DOHH2 (cell line): ENCODE measurements at regions not wholly inside any gene's neighbourhood (a gene's known extent, or its start where the extent isn't known, plus 50 kb on each side); places are given as distances from the start of the nearest gene placed in this dataset.

Experiments
- H3F3A ChIP-seq: fragments of 200-600 bp; sonication (generic), shearing (Covaris generic); 2 replicates; pipeline ENCODE4 v1.6.0; 2016; ENCODE audit warnings: antibody characterized with exemption, mild to moderate bottlenecking; ENCODE audit not compliant: control insufficient read depth, insufficient read depth
- H3K27ac ChIP-seq: fragments of 200-600 bp; sonication (generic); 2 replicates; pipeline ENCODE4 v1.5.1; 2014; ENCODE audit warnings: low read depth, mild to moderate bottlenecking, low read length, moderate library complexity
- H3K27me3 ChIP-seq: fragments of 200-600 bp; sonication (generic); 2 replicates; pipeline ENCODE4 v1.6.1; 2014; ENCODE audit warnings: mild to moderate bottlenecking, low read length, mixed read lengths; ENCODE audit not compliant: control insufficient read depth
- H3K36me3 ChIP-seq: fragments of 200-600 bp; sonication (generic); 2 replicates; pipeline ENCODE4 v1.6.1; 2014; ENCODE audit warnings: mild to moderate bottlenecking, low read length, moderate library complexity, mixed read lengths; ENCODE audit not compliant: control insufficient read depth
- H3K4me1 ChIP-seq: fragments of 200-600 bp; sonication (generic); 2 replicates; pipeline ENCODE4 v1.6.1; 2014; ENCODE audit warnings: mild to moderate bottlenecking, low read length, mixed read lengths; ENCODE audit not compliant: control insufficient read depth
- H3K4me2 ChIP-seq: fragments of 200-600 bp; sonication (generic); 2 replicates; pipeline ENCODE4 v1.6.0; 2014; ENCODE audit warnings: mild to moderate bottlenecking, low read length, moderate library complexity
- H3K4me3 ChIP-seq: fragments of 200-600 bp; sonication (generic); 2 replicates; pipeline ENCODE4 v1.5.1; 2014; ENCODE audit warnings: mild to moderate bottlenecking, low read length, mixed read lengths
- H3K79me2 ChIP-seq: fragments of 200-600 bp; sonication (generic); 2 replicates; pipeline ENCODE4 v1.6.1; 2014; ENCODE audit warnings: mild to moderate bottlenecking, low read length, mixed read lengths; ENCODE audit not compliant: control insufficient read depth
- H3K9me2 ChIP-seq: fragments of 200-600 bp; sonication (generic); replicated peaks from 2 replicates; pipeline ENCODE4 v1.6.1; 2014; ENCODE audit warnings: mild to moderate bottlenecking, low read length, mixed read lengths; ENCODE audit not compliant: control insufficient read depth
- H3K9me3 ChIP-seq: fragments of 200-600 bp; sonication (generic); 2 replicates; pipeline ENCODE4 v1.6.1; 2014; ENCODE audit warnings: antibody characterized with exemption, low read length, mixed read lengths; ENCODE audit not compliant: control insufficient read depth, insufficient read depth
- H4K20me1 ChIP-seq: fragments of 200-600 bp; sonication (generic); 2 replicates; pipeline ENCODE4 v1.6.0; 2014; ENCODE audit warnings: low read depth, mild to moderate bottlenecking, antibody characterized with exemption, low read length, moderate library complexity; ENCODE audit not compliant: control insufficient read depth, insufficient read depth
- EZH2phosphoT487 ChIP-seq: fragments of 200-600 bp; sonication (generic); IDR thresholded peaks from 2 replicates; pipeline ENCODE4 v1.6.1; 2017; ENCODE audit warnings: borderline replicate concordance, mild to moderate bottlenecking, antibody characterized with exemption, low read length, moderate library complexity, mixed read lengths
- TF ChIP-seq, protein P1 (sequence below): fragments of 200-600 bp; sonication (generic); IDR thresholded peaks from one replicate; pipeline ENCODE4 v1.5.1; 2014; ENCODE audit warnings: antibody characterized with exemption, mild to moderate bottlenecking, low read depth, low read length; ENCODE audit not compliant: poor library complexity, severe bottlenecking

DNA sequence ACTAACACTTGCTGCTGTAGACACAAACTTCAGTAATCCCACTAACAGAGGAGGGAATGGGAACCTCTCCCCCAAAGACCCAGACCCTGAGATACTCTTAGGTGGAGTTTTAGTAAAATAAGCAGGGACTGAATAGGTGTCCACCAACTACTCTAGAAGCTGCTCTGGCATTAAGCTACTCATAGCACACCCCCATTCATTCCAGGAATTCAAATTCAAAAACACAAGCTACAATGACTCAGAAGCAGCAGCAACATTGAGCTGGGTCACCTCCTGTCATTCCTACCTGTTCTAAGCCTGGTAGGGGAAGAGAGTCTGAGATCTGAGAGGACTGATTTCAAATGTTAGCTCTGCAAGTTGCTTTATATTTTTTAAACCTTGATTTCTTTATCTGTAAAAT is 135.4 kb upstream of the FRMPD4 start:
- H3K36me3 ChIP-seq, result no peaks in the 10 kb centered on the region
- no peaks in the 10 kb centered on the region for H3K9me3 ChIP-seq
- H3K4me1 ChIP-seq, result no peaks in the 10 kb centered on the region
- H3K27ac ChIP-seq, result no peak overlapping the region
- H3K4me2 ChIP-seq, result no peak overlapping the region
- no peaks in the 10 kb centered on the region for H3K79me2 ChIP-seq
- H4K20me1 ChIP-seq, result no peaks in the 10 kb centered on the region
- H3K9me2 ChIP-seq, result no peaks in the 10 kb centered on the region
- no peaks in the 10 kb centered on the region for H3K27me3 ChIP-seq
- no peaks in the 10 kb centered on the region for H3F3A ChIP-seq
- no peak overlapping the region for H3K4me3 ChIP-seq
- TF ChIP-seq, protein P1, sequence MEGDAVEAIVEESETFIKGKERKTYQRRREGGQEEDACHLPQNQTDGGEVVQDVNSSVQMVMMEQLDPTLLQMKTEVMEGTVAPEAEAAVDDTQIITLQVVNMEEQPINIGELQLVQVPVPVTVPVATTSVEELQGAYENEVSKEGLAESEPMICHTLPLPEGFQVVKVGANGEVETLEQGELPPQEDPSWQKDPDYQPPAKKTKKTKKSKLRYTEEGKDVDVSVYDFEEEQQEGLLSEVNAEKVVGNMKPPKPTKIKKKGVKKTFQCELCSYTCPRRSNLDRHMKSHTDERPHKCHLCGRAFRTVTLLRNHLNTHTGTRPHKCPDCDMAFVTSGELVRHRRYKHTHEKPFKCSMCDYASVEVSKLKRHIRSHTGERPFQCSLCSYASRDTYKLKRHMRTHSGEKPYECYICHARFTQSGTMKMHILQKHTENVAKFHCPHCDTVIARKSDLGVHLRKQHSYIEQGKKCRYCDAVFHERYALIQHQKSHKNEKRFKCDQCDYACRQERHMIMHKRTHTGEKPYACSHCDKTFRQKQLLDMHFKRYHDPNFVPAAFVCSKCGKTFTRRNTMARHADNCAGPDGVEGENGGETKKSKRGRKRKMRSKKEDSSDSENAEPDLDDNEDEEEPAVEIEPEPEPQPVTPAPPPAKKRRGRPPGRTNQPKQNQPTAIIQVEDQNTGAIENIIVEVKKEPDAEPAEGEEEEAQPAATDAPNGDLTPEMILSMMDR, result no peak
- TF ChIP-seq EZH2phosphoT487, result no peak

GRCh38 chrX:12007881-12008280 is 130.4 kb upstream of the FRMPD4 start:
- Histone ChIP-seq H3K79me2 (no peaks in the 10 kb centered on the region), H3K9me3 (no peaks in the 10 kb centered on the region), H4K20me1 (no peaks in the 10 kb centered on the region), H3K4me1 (no peaks in the 10 kb centered on the region), H3K27ac (no peak overlapping the region), H3K9me2 (no peaks in the 10 kb centered on the region), H3K4me2 (no peak overlapping the region), H3F3A (no peaks in the 10 kb centered on the region), H3K4me3 (no peak overlapping the region), H3K36me3 (no peaks in the 10 kb centered on the region), H3K27me3 (no peaks in the 10 kb centered on the region)
- TF ChIP-seq, protein P1, result no peak
- no peak for TF ChIP-seq EZH2phosphoT487

- Histone ChIP-seq H3K4me3 (no peak overlapping the region), H3K27ac (no peak overlapping the region)
Measured at GRCh38 chrX:12010436-12010835, 127.8 kb upstream of the FRMPD4 start.

More at GRCh38 chrX:12010436-12010835, 127.8 kb upstream of the FRMPD4 start:
- Histone ChIP-seq H4K20me1 (no peaks in the 10 kb centered on the region), H3K9me3 (no peaks in the 10 kb centered on the region), H3K36me3 (no peaks in the 10 kb centered on the region), H3F3A (no peaks in the 10 kb centered on the region), H3K4me2 (no peak overlapping the region), H3K9me2 (no peaks in the 10 kb centered on the region), H3K79me2 (no peaks in the 10 kb centered on the region), H3K27me3 (no peaks in the 10 kb centered on the region), H3K4me1 (no peaks in the 10 kb centered on the region)
- no peak for TF ChIP-seq EZH2phosphoT487
- TF ChIP-seq, protein P1, result no peak
